HG03175 (cell line): ENCODE measurements at regions not wholly inside any gene's neighbourhood (a gene's known extent, or its start where the extent isn't known, plus 50 kb on each side); places are given as distances from the start of the nearest gene placed in this dataset.
"Not testable (repeated sequence)": the region's sequence is repeated elsewhere in the genome, so short reads cannot be mapped to it uniquely, and the experiment has no call there.

ENCODE experiments used
- ATAC-seq: cut with Tn5 transposase; IDR thresholded peaks from one replicate; pipeline ENCODE4 v1.9.1; 2021; ENCODE audit warnings: mild to moderate bottlenecking, moderate library complexity; ENCODE audit not compliant: unreplicated experiment

DNA sequence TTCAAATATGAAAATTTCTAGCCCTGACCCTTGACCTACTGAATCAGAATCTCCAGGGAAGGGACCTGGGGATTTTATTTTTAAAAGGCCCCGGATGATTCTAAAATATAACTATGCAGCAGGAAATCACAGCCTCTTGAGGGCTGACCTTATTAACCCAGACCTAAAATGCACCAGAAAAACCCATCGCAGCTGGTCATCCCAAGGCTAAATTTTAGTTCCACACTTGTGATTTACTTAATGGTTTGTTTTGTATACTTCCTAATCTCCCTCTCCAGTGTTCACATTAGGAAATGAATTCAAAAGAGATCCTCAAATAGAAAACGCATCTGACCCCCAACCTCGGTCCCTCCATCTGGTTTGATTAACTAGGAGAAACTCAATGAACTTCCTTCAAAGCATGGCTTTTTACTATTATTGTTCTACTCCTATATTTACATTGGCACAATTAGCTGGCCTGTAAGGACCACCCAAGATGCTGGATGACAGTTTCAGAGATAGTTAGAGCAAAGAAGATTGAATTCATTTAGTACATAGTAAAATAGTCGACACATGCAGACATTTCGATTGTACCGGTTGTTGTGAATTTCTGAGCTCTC, 147.8 kb upstream of the MED14 start:
- no peak for ATAC-seq

DNA sequence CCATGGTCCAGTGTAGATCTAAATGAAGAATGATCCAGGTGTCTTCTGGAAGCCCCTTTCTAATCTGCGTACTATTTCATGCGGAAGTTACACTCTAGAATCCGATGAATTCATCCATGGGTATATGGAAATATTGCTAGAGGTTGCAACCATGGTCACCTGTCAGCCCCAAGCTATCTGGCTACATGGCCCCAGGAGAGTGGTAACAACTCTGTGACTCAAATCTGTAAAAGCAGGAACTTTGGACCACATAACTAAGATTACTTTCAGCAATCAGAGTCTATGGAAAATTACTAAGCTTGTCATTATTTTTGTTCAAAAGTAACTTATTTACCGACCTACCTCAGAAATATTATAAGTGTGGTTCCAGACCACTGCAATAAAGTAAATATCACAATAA, 150.6 kb upstream of the MED14 start:
- no peak for ATAC-seq

DNA sequence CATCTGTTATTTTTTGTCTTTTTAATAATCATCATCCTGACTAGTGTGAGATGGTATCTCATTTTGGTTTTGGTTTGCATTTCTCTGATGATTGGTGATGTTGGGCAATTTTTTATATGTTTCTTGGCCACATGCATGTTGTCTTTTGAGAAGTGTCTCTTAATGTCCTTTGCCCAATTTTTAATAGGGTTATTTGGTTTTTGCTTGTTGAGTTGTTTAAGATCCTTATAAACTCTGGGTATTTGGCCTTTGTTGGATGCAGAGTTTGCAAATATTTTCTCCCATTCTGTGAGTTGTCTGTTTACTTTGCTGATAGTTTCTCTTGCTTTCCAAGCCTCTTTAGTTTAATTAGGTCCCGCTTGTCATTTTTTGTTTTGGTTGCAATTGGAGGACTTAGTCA, 152.1 kb upstream of the MED14 start:
- no peak for ATAC-seq

DNA sequence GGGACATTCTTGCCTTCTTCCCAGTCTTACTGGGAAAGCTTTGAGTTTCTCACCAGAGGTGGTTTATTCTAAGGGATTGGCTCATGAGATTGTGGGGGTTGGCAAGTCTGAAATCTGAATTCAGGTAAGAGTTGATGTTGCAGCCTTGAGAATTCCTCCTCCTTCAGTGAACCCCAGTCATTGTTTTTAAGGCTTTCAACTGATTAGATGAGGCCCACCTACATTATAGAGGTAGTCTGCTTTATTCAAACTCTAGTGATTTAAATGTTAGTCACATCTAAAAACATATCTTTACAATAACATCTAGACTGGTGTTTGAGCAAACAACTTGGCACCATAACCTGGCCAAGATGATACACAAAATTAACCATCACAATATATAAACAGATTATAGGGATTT, 156.5 kb upstream of the MED14 start:
- ATAC-seq, result no peak

DNA sequence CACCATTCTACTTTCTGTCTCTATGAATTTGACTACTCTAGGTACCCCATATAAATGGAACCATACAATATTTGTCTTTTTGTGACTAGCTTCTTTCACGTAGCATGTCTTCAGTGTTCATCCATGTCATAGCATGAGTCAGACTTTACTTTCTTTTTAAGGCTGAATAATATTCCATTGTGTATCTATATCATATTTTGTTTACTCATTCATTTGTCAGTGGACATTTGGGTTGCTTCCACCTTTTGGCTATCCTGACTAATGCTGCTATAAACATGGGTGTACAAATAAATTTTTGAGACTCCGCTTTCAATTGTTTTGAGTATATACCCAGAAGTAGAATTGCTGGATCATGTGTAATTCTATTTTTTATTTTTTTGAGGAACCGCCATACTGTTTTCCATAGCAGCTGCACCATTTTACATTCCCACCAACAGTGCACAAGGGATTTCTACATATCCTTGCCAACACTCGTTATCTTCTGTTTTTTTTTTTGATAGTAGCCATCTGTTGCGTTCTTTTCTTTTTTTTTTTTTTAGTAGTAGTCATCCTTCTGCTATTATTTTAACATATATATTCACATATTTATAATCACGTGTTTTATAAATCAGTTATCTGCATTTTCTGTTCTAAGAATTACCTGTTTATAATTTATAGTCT, 158.0 kb upstream of the MED14 start:
- no peak for ATAC-seq

DNA sequence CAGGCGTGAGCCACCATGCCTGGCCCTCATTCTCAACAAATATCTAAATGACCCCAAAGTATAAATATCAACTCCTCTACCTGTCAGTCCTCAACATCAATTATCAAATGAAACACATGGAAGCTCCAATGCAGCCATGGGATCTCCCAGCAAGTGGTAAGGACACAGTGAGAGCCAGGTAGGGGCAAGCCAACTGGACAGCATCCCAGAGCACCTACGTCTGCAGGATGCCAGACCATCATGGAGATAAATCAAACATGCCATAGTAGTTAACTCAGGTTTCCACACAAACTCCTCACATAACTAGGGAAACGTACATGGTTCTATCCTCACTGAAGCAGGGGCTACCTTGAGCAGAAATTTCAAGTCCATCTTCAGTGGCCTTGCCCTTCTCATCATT, 159.9 kb upstream of the MED14 start:
- ATAC-seq, result no peak

DNA sequence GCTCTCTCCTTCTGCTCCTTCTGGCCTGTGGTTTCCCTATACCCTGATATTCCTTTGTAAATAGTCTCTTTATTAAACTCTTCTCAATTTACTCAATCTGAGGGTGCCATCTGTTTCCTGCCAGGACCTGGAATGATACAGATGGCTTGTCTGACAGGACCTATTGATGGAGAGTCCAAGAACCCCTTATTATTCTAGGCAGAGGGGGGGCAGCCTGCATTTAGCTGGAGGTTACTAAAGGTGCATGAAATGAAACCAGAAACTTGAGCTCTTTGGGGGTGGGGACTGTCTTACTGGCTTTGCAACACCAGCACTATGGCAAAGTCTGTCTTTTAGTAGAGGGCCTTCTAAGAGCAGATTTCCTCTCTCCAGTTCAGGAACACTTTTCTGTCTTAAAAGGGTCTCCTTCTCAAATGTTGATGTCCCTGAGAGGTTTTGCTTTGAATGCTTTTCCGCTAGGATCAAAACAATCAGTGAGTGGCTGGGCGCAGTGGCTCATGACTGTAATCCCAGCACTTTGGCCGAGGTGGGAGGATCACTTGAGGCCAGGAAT, 162.5 kb upstream of the MED14 start:
- no peak for ATAC-seq

DNA sequence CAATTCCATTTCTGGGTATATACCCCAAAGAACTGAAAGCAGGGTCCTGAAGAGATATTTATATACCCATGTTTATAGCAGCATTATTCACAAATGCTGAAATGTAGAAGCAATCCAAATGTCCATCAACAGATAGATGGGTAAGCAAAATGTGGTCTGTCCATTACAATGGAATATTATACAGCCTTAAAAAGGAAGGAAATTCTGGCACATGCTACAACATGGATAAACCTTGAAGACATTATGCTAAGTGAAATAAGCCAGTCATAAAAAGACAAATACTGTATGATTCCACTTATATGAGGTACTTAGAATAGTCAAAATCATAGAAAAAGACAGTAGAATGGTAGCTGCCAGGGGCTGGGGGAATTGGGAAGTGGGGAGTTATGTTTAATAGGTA, 169.4 kb upstream of the MED14 start:
- not testable (repeated sequence) for ATAC-seq

DNA sequence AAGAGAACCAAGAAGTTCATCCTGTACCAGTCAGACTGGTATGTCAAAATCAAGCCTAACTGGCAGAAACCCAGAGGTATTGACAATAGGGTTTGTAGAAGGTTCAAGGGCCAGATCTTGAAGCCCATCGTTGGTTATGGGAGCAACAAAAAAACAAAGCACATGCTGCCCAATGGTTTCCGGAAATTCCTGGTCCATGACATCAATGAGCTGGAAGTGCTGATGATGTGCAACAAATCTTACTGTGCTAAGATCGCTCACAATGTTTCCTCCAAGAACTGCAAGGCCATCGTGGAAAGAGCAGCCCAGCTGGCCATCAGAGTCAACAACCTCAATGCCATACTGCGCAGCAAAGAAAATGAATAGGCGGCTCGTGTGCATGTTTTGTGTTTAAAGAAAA, 172.7 kb upstream of the MED14 start:
- ATAC-seq, result no peak

DNA sequence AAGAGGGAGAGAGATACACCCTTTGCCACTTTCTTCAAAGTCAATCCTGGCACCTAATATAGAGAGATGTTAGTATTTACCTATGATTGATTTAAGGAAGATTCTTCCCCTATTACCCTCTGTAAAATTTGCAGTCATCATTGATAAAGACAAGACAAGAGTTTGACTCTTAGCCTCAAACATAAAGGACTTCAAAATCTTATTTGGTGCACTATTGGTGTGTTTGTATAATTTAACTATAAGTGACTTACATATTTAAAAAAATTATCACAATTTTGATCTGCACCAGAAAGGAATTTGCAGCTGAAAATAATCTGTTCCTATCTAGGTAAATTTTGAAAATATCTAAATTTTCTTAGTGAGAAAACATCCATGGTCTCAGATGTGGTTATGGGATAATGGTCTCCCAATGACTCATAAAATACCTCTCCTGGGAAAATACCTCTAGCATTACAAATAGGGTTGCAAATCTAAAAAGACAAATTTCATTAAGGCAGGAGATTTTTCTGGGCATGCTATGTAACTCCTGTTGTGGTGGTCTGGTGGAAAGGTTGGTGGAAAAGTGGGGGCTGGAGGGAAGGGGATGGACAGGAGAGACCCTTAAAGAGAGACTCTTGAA, 173.6 kb upstream of the MED14 start:
- ATAC-seq, result no peak

DNA sequence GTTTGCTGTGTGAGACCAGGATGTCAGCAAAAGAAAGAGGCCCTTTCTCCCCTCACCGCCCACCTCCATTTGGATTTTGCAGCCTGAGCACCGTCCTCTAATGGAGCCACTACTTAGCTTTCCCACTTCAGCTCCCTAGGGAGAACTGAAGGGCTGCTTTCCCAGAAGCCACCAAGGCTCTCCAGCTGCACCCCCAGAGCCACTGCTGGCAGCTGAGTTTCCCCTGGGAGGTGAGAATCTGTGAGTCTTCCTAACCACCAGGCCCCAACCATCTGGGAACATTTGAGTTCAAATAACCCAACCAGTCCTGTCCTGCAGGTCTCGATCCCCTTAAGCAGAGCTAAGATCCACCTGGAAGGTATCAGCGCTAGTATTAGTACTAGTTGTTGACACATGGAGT, 173.1 kb upstream of the USP9X start:
- no peak for ATAC-seq

DNA sequence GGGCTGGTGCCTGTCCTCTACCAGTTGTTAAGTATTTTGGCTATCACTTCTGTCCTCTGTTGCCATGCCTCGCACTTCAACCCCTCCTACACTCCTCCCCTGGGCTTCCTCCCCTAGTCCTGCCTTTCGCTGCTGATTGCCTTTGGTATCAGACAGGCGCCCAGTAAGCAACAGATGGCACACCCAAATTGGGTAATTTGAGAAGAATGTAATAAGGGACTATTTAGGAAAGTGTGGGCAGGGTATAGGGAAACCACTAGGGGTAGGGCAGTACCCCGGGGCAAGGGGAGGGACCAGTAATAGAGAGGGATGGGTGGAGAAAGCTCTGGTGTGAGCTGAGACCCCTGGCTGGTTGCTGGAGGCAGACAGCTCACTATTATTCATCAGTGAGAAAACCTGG, 172.7 kb upstream of the USP9X start:
- ATAC-seq, result no peak

DNA sequence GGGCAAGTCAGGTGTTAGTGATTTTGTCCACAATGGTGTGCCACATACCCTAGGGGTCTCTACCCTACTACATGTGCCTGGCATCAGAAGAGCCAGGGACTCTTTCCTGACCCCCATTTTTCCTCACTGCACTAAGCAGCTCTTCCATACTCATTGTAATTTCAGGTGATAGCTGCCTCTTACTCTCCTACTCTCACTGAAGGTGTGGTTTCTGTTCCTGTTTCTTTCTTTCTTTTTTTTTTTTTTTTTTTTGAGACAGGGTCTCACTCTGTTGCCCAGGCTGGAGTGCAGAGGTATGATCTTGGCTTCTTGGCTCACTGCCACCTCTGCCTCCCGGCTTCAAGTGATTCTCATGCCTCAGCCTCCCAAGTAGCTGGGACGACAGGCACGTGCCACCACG, 164.9 kb upstream of the USP9X start:
- no peak for ATAC-seq

DNA sequence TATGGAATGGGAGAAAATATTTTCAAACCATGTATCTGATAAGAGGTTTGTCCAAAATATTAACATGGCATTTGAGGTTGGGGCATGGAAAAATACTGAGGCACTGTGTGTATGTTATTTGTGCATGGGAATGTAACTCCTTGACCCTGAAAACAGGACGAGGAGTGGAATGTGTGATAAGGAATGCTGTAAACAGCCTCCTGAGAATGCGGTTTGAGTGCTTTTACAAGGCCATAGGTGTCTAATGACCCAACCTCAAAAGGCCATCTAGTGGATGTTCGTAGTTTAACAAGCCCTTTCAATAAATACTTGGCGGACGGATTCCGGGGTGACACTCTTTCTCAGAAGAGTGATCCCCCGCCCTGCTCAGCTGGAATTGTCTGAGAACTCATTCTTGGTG, 162.9 kb upstream of the USP9X start:
- no peak for ATAC-seq

DNA sequence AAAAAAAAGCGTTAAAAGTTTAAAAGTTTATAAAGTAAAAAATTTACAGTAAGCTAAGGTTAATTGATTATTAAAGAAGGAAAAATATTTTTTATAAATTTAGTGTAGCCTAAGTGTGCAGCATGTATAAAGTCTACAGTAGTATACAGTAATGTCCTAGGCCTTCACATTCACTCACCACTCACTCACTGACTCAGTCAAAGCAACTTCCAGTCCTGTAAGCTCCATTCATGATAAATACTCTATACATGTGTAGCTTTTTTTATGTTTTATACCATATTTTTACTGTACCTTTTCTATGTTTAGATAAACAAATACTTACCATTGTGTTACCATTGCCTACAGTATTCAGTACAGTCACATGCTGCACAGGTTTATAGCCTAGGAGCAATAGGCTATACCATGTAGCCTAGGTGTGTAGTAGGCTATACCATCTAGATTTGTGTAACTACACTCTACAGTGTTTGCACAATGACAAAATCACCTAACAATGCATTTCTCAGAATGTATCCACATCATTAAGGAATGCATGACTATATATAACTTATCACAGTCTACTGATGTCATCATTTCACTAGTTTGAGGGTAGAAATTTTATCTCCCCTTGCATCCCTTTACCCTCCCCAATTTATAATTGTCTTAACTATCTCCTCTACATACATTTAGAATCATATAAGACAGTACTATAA, 158.4 kb upstream of the USP9X start:
- ATAC-seq, result not testable (repeated sequence)

DNA sequence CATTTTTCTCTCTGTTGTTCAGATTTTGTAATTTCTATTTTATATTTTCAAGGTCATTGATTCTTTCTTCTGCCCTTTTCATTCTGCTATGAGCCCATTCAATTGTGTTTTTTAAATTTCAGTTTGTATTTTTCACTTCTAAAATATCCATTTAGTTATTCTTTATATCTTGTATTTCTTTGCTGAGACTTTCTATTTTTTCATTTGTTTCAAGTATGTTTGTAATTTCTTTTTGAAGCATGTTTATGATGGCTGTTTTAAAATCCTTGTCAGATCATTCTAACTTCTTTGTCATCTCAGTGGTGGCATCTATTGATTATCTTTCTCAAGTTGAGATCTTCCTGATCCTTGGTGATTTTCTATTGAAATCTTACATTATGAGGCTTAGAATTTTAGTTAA, 157.2 kb upstream of the USP9X start:
- no peak for ATAC-seq

DNA sequence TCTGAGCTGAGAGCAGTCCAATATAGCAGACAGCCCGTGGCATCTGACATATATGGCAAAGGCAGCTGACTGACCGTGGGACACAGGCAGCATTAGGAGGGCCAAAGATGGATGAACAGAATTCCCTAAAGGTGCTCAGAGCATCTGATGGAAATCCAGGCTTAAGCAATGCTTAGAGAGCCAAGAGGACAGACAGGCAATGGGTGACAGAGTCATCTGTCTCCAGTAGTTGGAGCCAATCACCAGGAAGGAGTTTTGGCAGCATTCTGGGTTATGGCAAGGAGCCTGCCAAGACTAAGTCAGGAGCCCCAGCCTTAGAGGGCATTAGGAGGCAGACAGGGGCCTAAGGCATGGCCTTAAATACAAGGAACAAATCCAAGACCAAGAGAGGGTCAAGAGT, 153.3 kb upstream of the USP9X start:
- no peak for ATAC-seq

DNA sequence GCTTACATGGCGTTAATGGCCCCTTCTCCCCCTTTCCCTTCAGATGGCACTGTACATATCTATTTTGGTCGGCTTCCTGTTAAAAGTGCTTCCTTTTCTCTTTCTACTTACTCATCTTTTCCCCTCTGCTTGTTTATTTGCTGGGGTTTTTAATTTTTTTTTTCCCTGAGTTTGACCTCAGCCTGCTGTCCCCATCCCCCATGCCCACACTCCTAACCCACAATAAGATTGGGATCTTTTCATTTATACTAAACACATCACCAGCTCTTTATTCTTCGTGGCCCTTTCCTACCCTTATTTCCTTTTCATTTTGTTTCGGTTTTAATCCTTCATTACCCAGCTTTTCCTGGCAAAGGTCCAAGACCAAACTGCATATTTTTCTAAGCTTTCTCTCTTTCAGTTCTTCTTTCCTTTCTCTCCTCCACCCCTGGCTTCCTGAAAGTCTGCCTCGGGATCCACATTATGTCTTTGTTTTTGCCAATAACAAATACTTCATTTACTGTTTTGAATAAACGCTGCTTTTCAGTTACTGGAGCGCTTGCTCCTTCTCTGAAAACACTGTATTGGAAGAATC, 152.0 kb upstream of the USP9X start:
- no peak for ATAC-seq

DNA sequence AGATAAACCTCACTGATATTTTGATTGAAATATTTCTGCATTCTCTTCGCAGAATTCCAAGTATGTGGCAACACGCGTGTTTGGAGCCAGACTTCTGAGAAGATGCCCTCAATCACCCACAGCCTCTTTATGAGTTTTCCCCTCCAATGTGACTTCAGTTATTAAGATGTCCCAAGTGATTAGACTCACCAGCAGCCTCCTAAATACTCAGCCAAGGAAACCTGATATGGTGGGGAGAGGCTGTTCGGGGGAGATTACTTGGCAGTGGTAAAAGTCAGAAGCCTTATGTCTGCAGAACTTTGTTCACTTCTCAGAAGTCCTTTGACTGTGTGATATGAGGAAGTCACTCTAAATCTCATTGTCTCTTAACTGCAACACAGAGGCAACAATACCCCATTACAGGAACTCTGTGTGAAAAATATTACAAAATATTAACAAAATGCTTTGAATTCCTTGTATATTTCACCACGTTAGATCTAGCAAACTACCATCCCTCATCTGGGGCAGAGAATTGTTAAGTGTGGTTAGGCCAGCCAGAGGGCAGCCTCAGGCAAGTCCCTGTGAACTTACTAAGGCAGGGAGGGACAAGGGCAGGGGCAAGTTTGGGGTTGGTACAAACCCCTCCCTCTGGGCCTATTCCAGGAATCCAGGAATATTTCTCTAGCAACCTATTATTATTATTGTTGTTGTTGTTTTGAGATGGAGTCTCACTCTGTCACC, 151.4 kb upstream of the USP9X start:
- ATAC-seq, result no peak

DNA sequence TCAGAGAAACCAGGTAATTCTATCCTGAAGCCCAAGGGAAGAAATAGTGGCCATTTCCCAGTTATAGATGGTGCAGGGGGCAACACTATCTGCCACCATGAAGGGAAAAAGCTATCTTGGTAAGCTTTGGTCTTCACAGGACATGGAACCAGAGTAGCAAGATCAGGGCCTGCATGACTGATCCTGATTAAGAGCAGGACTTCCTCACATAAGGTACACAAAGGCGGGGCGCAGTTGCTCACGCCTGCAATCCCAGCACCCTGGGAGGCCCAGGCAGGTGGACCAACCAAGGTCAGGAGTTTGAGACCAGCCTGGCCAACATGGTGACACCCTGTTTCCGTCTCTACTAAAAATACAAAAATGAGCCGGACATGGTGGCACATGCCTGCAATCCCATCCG, 148.4 kb upstream of the USP9X start:
- no peak for ATAC-seq

DNA sequence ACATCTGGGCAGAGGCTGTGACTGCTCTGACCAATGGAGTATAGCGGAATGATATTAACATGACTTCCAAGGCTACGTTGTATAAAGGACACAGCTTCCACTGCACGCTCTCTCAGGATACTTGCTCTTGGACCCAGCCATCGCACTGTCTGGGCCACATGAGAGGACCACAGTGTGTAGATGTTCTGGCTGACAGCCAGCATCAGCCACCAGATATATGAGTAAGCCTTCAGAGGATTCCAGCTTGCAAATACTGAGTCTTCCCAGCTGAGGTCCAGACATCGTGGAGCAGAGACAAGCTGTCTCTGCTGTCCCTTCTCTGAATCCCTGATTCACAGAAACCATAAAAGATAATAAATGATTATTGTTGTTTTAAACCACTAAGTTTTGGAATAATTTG, 146.8 kb upstream of the USP9X start:
- ATAC-seq, result no peak
